ENCODE measurements at regions not wholly inside any gene's neighbourhood (a gene's known extent, or its start where the extent isn't known, plus 50 kb on each side); places are given as distances from the start of the nearest gene placed in this dataset.

- FAIRE-seq, result no peak
- Histone ChIP-seq H4K20me1 (ENCODE audit: insufficient read depth, low read length) (no peaks in the 10 kb centered on the region), H3K27ac (ENCODE audit: extremely low read length, insufficient read depth, low read length) (no peak overlapping the region), H2AFZ (ENCODE audit: low read length) (no peak overlapping the region), H3K9ac (ENCODE audit: insufficient read depth, low read depth, low read length) (no peak overlapping the region), H3K36me3 (replicated peaks in 1 of 2; ENCODE audit: control insufficient read depth in 1 of 2, insufficient read depth in 2 of 2, low read length in 2 of 2) (no peaks in the 10 kb centered on the region), H3K4me2 (ENCODE audit: low read depth, low read length) (no peak overlapping the region), H3K27me3 (ENCODE audit: control insufficient read depth in 1 of 2, insufficient read depth in 2 of 2, low read length in 2 of 2) (no peaks in the 10 kb centered on the region), H3K4me1 (ENCODE audit: insufficient read depth, low read length) (no peaks in the 10 kb centered on the region), H3K9me3 (ENCODE audit: low read length) (no peaks in the 10 kb centered on the region), H3K4me3 (replicated peaks in 1 of 3; ENCODE audit: insufficient read depth in 1 of 3, low read depth in 2 of 3, low read length in 3 of 3) (no peak overlapping the region), H3K79me2 (ENCODE audit: insufficient read depth, low read length) (no peaks in the 10 kb centered on the region)
- in situ Hi-C loops (cut with HindIII; ENCODE audit: extremely low pct_ligation_motif_present, low pct_unique_long_range_greater_than_20kb) (no loop called here), intact Hi-C loops (cut with micrococcal nuclease; ENCODE audit: unreplicated experiment) (no loop called here)
- CTCF ChIA-PET (ENCODE audit: low intra/inter-chr PET ratio, low total read pairs), result no interaction called here
- no peak for ATAC-seq
- TF ChIP-seq XBP1 (CRISPR knock-in tag; IDR thresholded peaks at IDR 0.05), result no peak
- TF ChIP-seq, protein P1, sequence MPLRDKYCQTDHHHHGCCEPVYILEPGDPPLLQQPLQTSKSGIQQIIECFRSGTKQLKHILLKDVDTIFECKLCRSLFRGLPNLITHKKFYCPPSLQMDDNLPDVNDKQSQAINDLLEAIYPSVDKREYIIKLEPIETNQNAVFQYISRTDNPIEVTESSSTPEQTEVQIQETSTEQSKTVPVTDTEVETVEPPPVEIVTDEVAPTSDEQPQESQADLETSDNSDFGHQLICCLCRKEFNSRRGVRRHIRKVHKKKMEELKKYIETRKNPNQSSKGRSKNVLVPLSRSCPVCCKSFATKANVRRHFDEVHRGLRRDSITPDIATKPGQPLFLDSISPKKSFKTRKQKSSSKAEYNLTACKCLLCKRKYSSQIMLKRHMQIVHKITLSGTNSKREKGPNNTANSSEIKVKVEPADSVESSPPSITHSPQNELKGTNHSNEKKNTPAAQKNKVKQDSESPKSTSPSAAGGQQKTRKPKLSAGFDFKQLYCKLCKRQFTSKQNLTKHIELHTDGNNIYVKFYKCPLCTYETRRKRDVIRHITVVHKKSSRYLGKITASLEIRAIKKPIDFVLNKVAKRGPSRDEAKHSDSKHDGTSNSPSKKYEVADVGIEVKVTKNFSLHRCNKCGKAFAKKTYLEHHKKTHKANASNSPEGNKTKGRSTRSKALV (CRISPR knock-in tag; IDR thresholded peaks at IDR 0.05), result no peak
- POLR2A ChIA-PET, result no interaction called here
- BruUV-seq (replicated peaks), result no TSS peak
- no peak for DNase-seq (ENCODE audit: low spot score)
Observed at GRCh38 chr12:14315501-14315900, 50.0 kb upstream of the ATF7IP start.

Small RNA genes in the stretch of these regions (small RNA-seq; reads per million reads assigned to genes)
- gene AC092470.1 (ENCODE audit: insufficient read depth in 2 of 3, insufficient read length in 3 of 3, low read depth in 2 of 3, low replicate concordance in 1 of 3), result 0 reads per million in 3 experiments
- gene AC135001.1 (ENCODE audit: insufficient read depth in 2 of 3, insufficient read length in 3 of 3, low read depth in 2 of 3, low replicate concordance in 1 of 3), result 0 reads per million in 3 experiments
- gene MRPS18CP4 (ENCODE audit: insufficient read depth in 2 of 3, insufficient read length in 3 of 3, low read depth in 2 of 3, low replicate concordance in 1 of 3), result 0 reads per million in 3 experiments
- gene RNU6-491P (ENCODE audit: insufficient read depth in 2 of 3, insufficient read length in 3 of 3, low read depth in 2 of 3, low replicate concordance in 1 of 3), result 0 reads per million in 3 experiments

Measured in HepG2 (cell line).